Endothelial cell of umbilical vein (primary cell): ENCODE measurements at regions not wholly inside any gene's neighbourhood (a gene's known extent, or its start where the extent isn't known, plus 50 kb on each side); places are given as distances from the start of the nearest gene placed in this dataset.

ENCODE experiments used
- CTCF ChIP-seq, 2 donors: IDR thresholded peaks; 1 replicate in 1 of 2; 2 replicates in 1 of 2; pipeline ENCODE4 v1.5.1; 2011; ENCODE audit warnings: low read length in 2 of 2, mild to moderate bottlenecking in 2 of 2, moderate library complexity in 2 of 2, control low read depth in 1 of 2, inconsistent platforms in 1 of 2, low read depth in 1 of 2; ENCODE audit not compliant: insufficient read depth in 1 of 2; ENCODE audit errors: extremely low read depth in 1 of 2
- EZH2 ChIP-seq: IDR thresholded peaks from 2 replicates; pipeline ENCODE4 v1.6.1; 2012; ENCODE audit warnings: borderline replicate concordance, low read depth, mild to moderate bottlenecking, moderate library complexity, low read length, inconsistent platforms; ENCODE audit not compliant: severe bottlenecking
- FOS ChIP-seq: IDR thresholded peaks from 2 replicates; pipeline ENCODE4 v1.6.1; 2011; ENCODE audit warnings: mild to moderate bottlenecking, low read length, moderate library complexity, borderline replicate concordance; ENCODE audit not compliant: insufficient read depth
- GATA2 ChIP-seq: IDR thresholded peaks from 2 replicates; pipeline ENCODE4 v1.7.0; 2011; ENCODE audit warnings: low read depth, mild to moderate bottlenecking, moderate library complexity, mixed read lengths, low read length; ENCODE audit not compliant: insufficient read length, insufficient read depth
- MYC ChIP-seq: IDR thresholded peaks from one replicate; pipeline ENCODE4 v1.6.1; 2011; ENCODE audit warnings: mild to moderate bottlenecking, low read depth, low read length
- POLR2A ChIP-seq: IDR thresholded peaks from 2 replicates; pipeline ENCODE4 v1.6.1; 2012; ENCODE audit warnings: low read depth, mild to moderate bottlenecking, control low read depth, low read length
- POLR2AphosphoS5 ChIP-seq: IDR thresholded peaks from 2 replicates; pipeline ENCODE4 v1.6.1; 2012; ENCODE audit warnings: low read depth, mild to moderate bottlenecking, control low read depth, low read length, moderate library complexity; ENCODE audit not compliant: insufficient read depth
- TF ChIP-seq, protein P1 (sequence below): IDR thresholded peaks from 2 replicates; pipeline ENCODE4 v1.6.1; 2011; ENCODE audit not compliant: insufficient read depth, insufficient read length

DNA sequence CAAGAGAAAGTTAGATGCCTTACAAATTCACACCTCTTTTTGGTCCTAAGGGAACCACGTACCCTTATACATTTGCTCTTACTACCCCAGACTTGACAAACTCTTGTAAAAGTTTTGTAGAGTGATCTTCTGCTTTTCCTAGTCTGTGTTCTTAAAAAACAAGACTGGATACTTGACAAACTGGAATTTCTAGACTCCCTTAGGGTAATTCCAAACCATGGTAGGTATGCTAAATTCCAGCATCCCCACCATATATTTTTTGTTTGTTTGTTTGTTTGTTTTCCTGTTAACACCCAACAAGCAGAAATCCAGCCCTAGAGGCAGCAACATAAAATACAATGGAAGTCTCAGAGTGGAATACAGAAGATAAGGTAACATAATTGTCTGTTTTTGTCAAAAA is 280.7 kb upstream of the NR2F2 start:
- no peak for TF ChIP-seq POLR2A
- TF ChIP-seq CTCF (IDR thresholded peaks at IDR 0.05; ENCODE audit: extremely low read depth in 1 of 2, insufficient read depth in 1 of 2, low read depth in 1 of 2, low read length in 2 of 2) = no peak
- TF ChIP-seq, protein P1, sequence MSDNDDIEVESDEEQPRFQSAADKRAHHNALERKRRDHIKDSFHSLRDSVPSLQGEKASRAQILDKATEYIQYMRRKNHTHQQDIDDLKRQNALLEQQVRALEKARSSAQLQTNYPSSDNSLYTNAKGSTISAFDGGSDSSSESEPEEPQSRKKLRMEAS = no peak
- TF ChIP-seq EZH2 = no peak
- no peak for TF ChIP-seq POLR2AphosphoS5
- no peak for TF ChIP-seq MYC
- TF ChIP-seq GATA2 = no peak
- no peak for TF ChIP-seq FOS
